NOMO-1 (cell line): ENCODE measurements at regions not wholly inside any gene's neighbourhood (a gene's known extent, or its start where the extent isn't known, plus 50 kb on each side); places are given as distances from the start of the nearest gene placed in this dataset.
"Not testable (repeated sequence)": the region's sequence is repeated elsewhere in the genome, so short reads cannot be mapped to it uniquely, and the experiment has no call there.

Experiments used
- DNase-seq, 2 experiments: peaks; one replicate each; lab custom pipeline; 2025; ENCODE audit not compliant: unreplicated experiment in 2 of 2; lab: John Stamatoyannopoulos, UW

DNA sequence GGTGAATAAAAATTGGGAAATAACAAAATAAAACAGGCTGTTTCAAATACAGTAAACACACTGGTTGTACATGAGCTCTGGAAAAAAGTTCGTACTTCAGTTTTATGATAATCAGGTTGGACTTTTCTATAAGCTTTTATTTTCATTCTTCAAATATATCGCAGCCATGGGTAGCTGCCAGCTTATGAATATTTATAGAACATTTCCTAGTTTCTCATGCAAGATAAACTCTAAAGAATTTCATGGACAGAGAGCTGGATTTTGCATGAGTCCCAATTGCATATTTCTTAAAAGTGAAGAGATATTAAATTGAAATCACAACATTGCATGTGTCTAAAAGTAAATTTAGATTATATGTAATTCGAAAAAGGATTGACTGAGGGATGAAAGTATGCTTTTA, 827.6 kb downstream of the SLC6A15 start:
- DNase-seq: no peak

GRCh38 chr12:84079626-84080025, 833.0 kb downstream of the SLC6A15 start:
- DNase-seq: no peak

- no peak for DNase-seq
Observed at GRCh38 chr12:84077679-84078078, 834.9 kb downstream of the SLC6A15 start.

GRCh38 chr12:84075991-84076390, 836.6 kb downstream of the SLC6A15 start:
- DNase-seq: no peak

GRCh38 chr12:84073401-84073800, 839.2 kb downstream of the SLC6A15 start:
- DNase-seq: no peak

GRCh38 chr12:84072961-84073360, 839.6 kb downstream of the SLC6A15 start:
- DNase-seq: no peak

- no peak for DNase-seq
Observed at GRCh38 chr12:84070292-84070691, 842.3 kb downstream of the SLC6A15 start.

GRCh38 chr12:84069699-84070098, 842.9 kb downstream of the SLC6A15 start:
- DNase-seq: no peak

DNA sequence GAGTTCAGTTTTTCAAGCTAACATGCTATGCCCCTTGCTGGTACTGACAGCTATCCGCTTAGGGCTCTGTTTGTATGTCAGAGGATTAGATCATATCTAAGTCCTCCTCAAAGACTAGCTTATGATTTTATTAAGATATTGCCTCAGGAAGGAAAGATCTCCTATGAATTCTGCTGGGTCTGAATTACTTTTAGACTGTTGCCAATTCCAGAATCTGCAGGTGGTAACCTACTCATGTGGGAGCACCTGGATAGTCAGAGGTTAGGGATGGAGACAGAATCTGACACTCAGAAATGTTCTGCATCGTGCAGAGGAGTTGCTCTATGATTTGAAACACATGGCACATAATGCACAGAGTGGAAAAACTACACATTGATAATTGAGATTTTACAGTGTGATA, 843.4 kb downstream of the SLC6A15 start:
- no peak for DNase-seq

GRCh38 chr12:84058136-84058535, 854.5 kb downstream of the SLC6A15 start:
- no peak for DNase-seq

GRCh38 chr12:84054811-84055210, 857.8 kb downstream of the SLC6A15 start:
- no peak for DNase-seq

DNA sequence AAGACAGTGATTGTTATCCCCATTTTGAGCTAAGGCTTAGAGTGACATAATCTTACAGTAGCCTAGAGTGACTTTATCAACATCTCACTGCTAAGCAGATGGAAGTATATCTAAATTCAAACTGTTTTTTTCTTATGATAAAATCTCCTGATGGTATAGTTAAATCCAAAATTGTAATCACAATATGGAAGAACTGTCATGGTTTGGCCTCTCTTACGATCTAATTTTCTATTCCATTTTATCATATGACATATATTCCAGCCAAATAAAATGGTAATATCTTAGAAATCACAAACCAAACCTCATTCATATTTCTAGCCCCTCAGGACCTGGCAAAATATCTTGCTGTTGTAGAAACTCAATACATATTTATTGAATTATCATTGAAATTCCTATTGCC, 864.7 kb downstream of the SLC6A15 start:
- DNase-seq: no peak

DNA sequence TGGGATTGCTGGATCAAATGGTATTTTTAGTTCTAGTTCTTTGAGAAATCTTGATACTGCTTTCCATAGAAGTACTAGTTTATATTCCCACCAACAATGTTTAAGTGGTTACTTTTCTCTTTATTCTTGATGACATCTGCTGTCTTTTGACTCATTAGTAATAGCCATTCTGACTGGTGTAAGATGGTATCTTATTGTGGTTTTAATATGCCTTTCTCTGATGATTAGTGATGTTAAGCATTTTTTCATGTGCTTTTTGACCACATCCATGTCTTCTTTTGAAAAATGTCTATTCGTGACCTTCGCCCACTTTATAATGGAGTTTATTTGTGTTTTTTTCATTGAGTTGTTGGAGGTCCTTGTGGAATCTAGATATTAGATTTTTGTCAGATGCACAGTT, 865.7 kb downstream of the SLC6A15 start:
- DNase-seq: no peak

DNA sequence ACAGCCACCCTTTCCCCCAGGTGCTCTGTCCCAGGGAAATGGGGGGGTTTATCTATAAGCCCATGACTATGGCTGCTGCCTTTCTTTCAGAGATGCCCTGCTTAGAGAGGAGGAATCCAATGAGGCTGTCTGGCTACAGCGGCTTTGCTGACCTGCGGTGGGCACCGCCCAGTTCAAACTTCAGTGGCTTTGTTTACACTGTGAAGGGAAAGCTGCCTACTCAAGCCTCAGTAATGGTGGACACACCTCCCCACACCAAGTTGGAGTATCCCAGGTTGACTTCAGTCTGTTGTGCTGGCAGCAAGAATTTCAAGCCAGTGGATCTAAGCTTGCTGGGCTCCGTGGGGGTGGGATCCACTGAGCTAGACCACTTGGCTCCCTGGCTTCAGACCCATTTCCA, 869.2 kb downstream of the SLC6A15 start:
- no peak for DNase-seq

DNA sequence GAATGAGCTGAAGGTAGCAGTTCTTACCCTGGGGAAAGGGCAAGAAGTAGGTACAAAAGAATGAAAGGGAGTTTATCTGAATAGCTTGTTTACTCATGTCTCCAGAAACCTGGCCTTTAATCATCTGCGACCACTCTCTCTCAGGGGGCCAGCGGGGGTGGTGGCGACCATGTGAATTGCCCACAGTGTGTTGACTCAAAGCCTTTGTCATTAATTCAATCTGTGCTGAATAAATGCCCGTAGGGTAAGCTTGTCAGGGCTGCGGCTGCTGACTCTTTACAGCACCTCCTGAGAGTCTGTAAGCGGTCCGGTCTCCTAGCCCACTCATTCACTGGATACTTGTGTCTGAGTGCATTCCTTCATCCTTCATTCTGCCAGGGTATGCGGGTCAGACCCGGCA, 874.4 kb downstream of the SLC6A15 start:
- no peak for DNase-seq

- no peak for DNase-seq
Observed at GRCh38 chr12:84036912-84037311, 875.7 kb downstream of the SLC6A15 start.

DNA sequence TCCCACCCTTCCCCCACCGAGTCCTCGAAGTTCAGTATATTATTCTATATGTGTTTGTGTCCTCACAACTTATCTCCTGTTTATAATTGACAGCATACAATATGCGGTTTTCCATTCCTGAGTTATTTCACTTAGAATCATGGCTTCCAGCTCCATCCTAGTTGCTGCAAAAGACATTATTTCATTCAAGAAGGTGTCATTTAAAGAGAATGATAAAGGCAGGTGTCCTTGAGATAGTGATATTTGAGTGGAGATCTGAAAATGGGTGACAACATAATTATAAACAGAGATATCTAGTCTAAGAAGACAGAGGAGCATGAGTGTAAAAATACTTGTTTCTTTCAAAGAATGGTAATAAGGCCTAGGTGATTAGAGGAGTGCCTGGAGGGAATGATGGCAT, 876.8 kb downstream of the SLC6A15 start:
- DNase-seq: no peak

DNA sequence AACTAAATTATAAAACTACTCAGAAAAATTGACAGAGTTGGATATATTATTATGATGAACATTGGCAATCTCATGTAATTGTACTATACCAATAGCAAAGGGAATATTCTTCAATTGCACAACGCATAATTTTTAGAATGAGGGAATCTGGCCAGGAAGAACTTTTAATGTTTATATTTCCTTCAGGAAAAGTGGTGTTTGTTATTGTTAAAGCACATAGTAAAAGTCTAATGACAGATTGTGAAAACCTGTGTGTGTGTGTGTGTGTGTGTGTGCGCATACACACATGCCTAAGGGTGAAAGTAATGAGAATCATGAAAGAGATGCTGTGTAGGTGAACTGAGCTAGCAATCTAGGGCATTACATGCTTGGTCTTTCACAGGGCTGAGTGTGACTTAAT, 877.7 kb downstream of the SLC6A15 start:
- no peak for DNase-seq

- DNase-seq: no peak
Observed at GRCh38 chr12:84033162-84033561, 879.4 kb downstream of the SLC6A15 start.

DNA sequence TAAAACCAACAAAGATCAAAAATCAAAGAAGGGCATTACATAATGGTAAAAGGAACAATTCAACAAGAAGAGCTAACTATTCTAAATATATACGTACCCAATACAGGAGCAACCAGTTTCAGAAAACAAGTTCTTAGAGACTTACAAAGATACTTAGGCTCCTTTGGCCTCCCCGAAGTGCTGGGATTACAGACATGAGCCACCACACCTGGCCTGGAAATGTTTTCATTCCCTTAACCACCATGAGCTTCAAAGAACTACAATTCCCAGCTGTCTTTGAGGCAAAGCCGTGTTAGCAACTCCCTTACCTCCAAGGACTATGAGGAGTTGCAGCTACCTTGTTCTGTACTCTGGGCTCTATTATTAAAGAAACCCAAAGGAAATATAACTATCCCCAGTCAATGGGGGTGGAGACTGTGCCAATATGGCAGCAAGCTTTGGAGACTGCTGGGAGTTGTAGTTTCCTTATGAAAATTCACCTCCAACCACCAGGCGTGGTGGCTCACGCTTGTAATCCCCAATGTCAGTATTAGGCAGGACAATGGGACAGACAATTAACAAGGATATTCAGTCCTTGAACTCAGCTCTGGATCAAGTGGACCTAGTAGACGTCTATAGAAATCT, 893.9 kb downstream of the SLC6A15 start:
- DNase-seq: not testable (repeated sequence)

DNA sequence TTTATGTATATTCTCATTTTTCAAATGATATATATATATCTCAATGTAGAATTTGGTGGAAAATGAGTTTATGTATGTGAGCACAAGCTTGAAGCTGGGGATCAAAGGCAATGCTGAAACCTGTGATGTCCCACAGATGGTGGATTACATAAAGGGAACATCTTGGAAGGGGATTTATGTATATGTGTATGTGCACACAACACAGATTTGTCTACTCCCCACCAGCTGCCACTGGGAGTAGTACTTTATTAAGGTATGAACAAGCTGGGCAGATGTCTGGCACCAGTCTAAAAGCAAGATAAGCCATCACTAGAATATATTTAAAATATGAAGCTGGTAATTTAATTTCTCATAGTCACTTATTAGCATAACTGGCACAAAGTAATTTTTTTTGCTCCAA, 895.6 kb downstream of the SLC6A15 start:
- DNase-seq: no peak

GRCh38 chr12:83997423-83997822, 915.2 kb downstream of the SLC6A15 start:
- no peak for DNase-seq

DNA sequence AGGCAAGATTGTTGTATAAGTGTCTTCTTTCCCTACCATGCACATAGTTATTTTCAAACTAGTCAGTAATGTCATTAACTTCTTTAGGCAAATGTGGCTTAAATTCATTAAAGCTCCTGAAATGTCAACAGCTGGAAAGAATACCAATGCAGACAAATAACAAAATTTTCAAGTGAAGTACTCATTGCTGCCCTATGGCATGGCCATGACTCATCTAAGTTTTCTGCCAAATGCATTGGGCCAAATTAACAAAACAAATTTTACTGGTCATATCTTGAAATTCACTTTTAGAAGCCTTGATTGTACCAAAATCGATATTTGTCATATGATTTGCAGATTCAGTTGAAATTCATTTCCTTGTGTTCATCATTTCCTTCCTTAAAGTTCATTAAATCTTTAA, 915.9 kb downstream of the SLC6A15 start:
- no peak for DNase-seq
